ENCODE measurements at regions not wholly inside any gene's neighbourhood (a gene's known extent, or its start where the extent isn't known, plus 50 kb on each side); places are given as distances from the start of the nearest gene placed in this dataset.

GRCh38 chr18:70522183-70522680 is 233.4 kb downstream of the SOCS6 start:
- no peak for DNase-seq (ENCODE audit: low read depth)
- no peak for TF ChIP-seq CTCF (conservative IDR thresholded peaks at IDR 0.05; ENCODE audit: low read depth, low read length)
- H3K4me3 ChIP-seq (ENCODE audit: low read depth, low read length) = no peak overlapping the region

- no peak for DNase-seq (ENCODE audit: low read depth)
- TF ChIP-seq CTCF (conservative IDR thresholded peaks at IDR 0.05; ENCODE audit: low read depth, low read length) = no peak
- H3K4me3 ChIP-seq (ENCODE audit: low read depth, low read length) = no peak overlapping the region
Measured at GRCh38 chr18:70520867-70521266, 232.0 kb downstream of the SOCS6 start.

GRCh38 chr18:70513502-70514171 is 224.8 kb downstream of the SOCS6 start:
- DNase-seq (ENCODE audit: low read depth) = no peak
- TF ChIP-seq CTCF (conservative IDR thresholded peaks at IDR 0.05; ENCODE audit: low read depth, low read length) = no peak
- H3K4me3 ChIP-seq (ENCODE audit: low read depth, low read length) = no peak overlapping the region

- no peak for DNase-seq (ENCODE audit: low read depth)
- no peak for TF ChIP-seq CTCF (conservative IDR thresholded peaks at IDR 0.05; ENCODE audit: low read depth, low read length)
- no peak overlapping the region for H3K4me3 ChIP-seq (ENCODE audit: low read depth, low read length)
Measured at GRCh38 chr18:70507970-70508369, 219.1 kb downstream of the SOCS6 start.

GRCh38 chr18:70506511-70506910 is 217.7 kb downstream of the SOCS6 start:
- no peak overlapping the region for H3K4me3 ChIP-seq (ENCODE audit: low read depth, low read length)
- no peak for DNase-seq (ENCODE audit: low read depth)
- TF ChIP-seq CTCF (conservative IDR thresholded peaks at IDR 0.05; ENCODE audit: low read depth, low read length) = no peak

GRCh38 chr18:70503060-70503459 is 214.2 kb downstream of the SOCS6 start:
- no peak overlapping the region for H3K4me3 ChIP-seq (ENCODE audit: low read depth, low read length)
- TF ChIP-seq CTCF (conservative IDR thresholded peaks at IDR 0.05; ENCODE audit: low read depth, low read length) = no peak

GRCh38 chr18:70501358-70501757 is 212.5 kb downstream of the SOCS6 start:
- no peak overlapping the region for H3K4me3 ChIP-seq (ENCODE audit: low read depth, low read length)
- no peak for DNase-seq (ENCODE audit: low read depth)
- TF ChIP-seq CTCF (conservative IDR thresholded peaks at IDR 0.05; ENCODE audit: low read depth, low read length) = no peak

More at GRCh38 chr18:70503060-70503459, 214.2 kb downstream of the SOCS6 start:
- no peak for DNase-seq (ENCODE audit: low read depth)

Data from choroid plexus epithelial cell (primary cell).